Mesendoderm (in vitro differentiated cells): ENCODE measurements at regions not wholly inside any gene's neighbourhood (a gene's known extent, or its start where the extent isn't known, plus 50 kb on each side); places are given as distances from the start of the nearest gene placed in this dataset.
A peak's percentile ranks its signal among the peaks of the same experiment; 100 is the strongest.

Experiments used
- DNase-seq: peaks from one replicate; pipeline ENCODE4 v3.0.0; 2013
- H2AK5ac ChIP-seq: 2 replicates; pipeline ENCODE4 v1.6.1; 2013; ENCODE audit warnings: low read length, inconsistent platforms
- H2BK120ac ChIP-seq: 2 replicates; pipeline ENCODE4 v1.6.1; 2013; ENCODE audit warnings: low read depth, mild to moderate bottlenecking, low read length, moderate library complexity, mixed read lengths
- H2BK15ac ChIP-seq: replicated peaks from 2 replicates; pipeline ENCODE4 v1.6.1; 2013; ENCODE audit warnings: low read depth, mild to moderate bottlenecking, moderate library complexity
- H2BK5ac ChIP-seq: 2 replicates; pipeline ENCODE4 v1.6.1; 2013; ENCODE audit warnings: low read length, inconsistent platforms
- H3K18ac ChIP-seq: 2 replicates; pipeline ENCODE4 v1.6.1; 2013; ENCODE audit warnings: mild to moderate bottlenecking, low read length, mixed read lengths
- H3K23ac ChIP-seq: one replicate; pipeline ENCODE4 v1.6.1; 2013; ENCODE audit warnings: low read length
- H3K27ac ChIP-seq: 2 replicates; pipeline ENCODE4 v1.5.1; 2013; ENCODE audit warnings: low read depth, mild to moderate bottlenecking, inconsistent platforms, low read length, moderate library complexity
- H3K27me3 ChIP-seq: 2 replicates; pipeline ENCODE4 v1.6.1; 2013; ENCODE audit warnings: low read length, control low read depth, mild to moderate bottlenecking, inconsistent platforms; ENCODE audit not compliant: insufficient read depth, poor library complexity
- H3K36me3 ChIP-seq: 2 replicates; pipeline ENCODE4 v1.6.1; 2013; ENCODE audit warnings: low read length, inconsistent platforms; ENCODE audit not compliant: control insufficient read depth, insufficient read depth
- H3K4ac ChIP-seq: one replicate; pipeline ENCODE4 v1.6.1; 2013; ENCODE audit warnings: low read depth, mild to moderate bottlenecking, low read length, moderate library complexity
- H3K4me1 ChIP-seq: 2 replicates; pipeline ENCODE4 v1.6.1; 2013; ENCODE audit warnings: low read depth, low read length, inconsistent platforms; ENCODE audit not compliant: control insufficient read depth
- H3K4me2 ChIP-seq: 2 replicates; pipeline ENCODE4 v1.6.1; 2013; ENCODE audit warnings: low read length
- H3K4me3 ChIP-seq: 2 replicates; pipeline ENCODE4 v1.5.1; 2013; ENCODE audit warnings: mild to moderate bottlenecking, low read length
- H3K56ac ChIP-seq: one replicate; pipeline ENCODE4 v1.6.1; 2013; ENCODE audit warnings: low read length
- H3K79me1 ChIP-seq: 2 replicates; pipeline ENCODE4 v1.6.1; 2013; ENCODE audit warnings: low read length, inconsistent platforms
- H3K79me2 ChIP-seq: 2 replicates; pipeline ENCODE4 v1.6.1; 2013; ENCODE audit warnings: mild to moderate bottlenecking, low read length; ENCODE audit not compliant: control insufficient read depth, insufficient read depth
- H3K9ac ChIP-seq: 2 replicates; pipeline ENCODE4 v1.6.1; 2013; ENCODE audit warnings: low read length, inconsistent platforms
- H4K5ac ChIP-seq: one replicate; pipeline ENCODE4 v1.6.1; 2013; ENCODE audit warnings: low read length
- H4K8ac ChIP-seq: one replicate; pipeline ENCODE4 v1.6.1; 2013; ENCODE audit warnings: low read depth, mild to moderate bottlenecking, control low read depth, low read length, moderate library complexity
- WGBS: extraction: QIAGEN DNeasy Blood & Tissue Kit; methylation state at CpG from one replicate; pipeline ENCODE4 v1.1.7; 2013; ENCODE audit warnings: low lambda C conversion rate, missing lambda C conversion rate; ENCODE audit not compliant: insufficient coverage; ENCODE audit errors: extremely low coverage; 5-methylcytosine and 5-hydroxymethylcytosine counted together

GRCh38 chr10:4775808-4776207, 50.2 kb upstream of the AKR1E2 start:
- Histone ChIP-seq H3K56ac (no peak overlapping the region), H3K79me2 (no peaks in the 10 kb centered on the region), H2BK5ac (no peak overlapping the region), H3K4me3 (no peak overlapping the region), H3K4ac (no peak overlapping the region), H3K9ac (no peak overlapping the region), H3K4me2 (no peak overlapping the region), H2BK120ac (no peak overlapping the region), H4K8ac (no peak overlapping the region), H3K27me3 (no peaks in the 10 kb centered on the region), H3K27ac (no peak overlapping the region), H3K23ac (no peak overlapping the region), H3K4me1 (no peaks in the 10 kb centered on the region), H2AK5ac (no peak overlapping the region), H3K18ac (no peak overlapping the region), H3K79me1 (no peaks in the 10 kb centered on the region), H4K5ac (no peak overlapping the region), H3K36me3 (no peaks in the 10 kb centered on the region), H2BK15ac (no peak overlapping the region)
- no CpG with 5 or more reads among the region's 2 CpGs for WGBS
- no peak for DNase-seq

GRCh38 chr10:4772202-4772570, 53.8 kb upstream of the AKR1E2 start:
- Histone ChIP-seq H3K79me1 (no peaks in the 10 kb centered on the region), H3K23ac (no peak overlapping the region), H3K36me3 (no peaks in the 10 kb centered on the region), H4K8ac (no peak overlapping the region), H3K79me2 (no peaks in the 10 kb centered on the region), H3K27me3 (no peaks in the 10 kb centered on the region), H2BK120ac (no peak overlapping the region), H3K18ac (no peak overlapping the region), H3K27ac (no peak overlapping the region), H3K4me2 (no peak overlapping the region), H3K4me3 (no peak overlapping the region), H2AK5ac (no peak overlapping the region), H3K9ac (no peak overlapping the region), H3K4ac (no peak overlapping the region), H3K56ac (no peak overlapping the region), H3K4me1 (no peaks in the 10 kb centered on the region), H4K5ac (no peak overlapping the region), H2BK5ac (no peak overlapping the region), H2BK15ac (no peak overlapping the region)
- no peak for DNase-seq
- WGBS = no CpG with 5 or more reads among the region's 2 CpGs

GRCh38 chr10:4771554-4772201, 54.3 kb upstream of the AKR1E2 start:
- Histone ChIP-seq H3K4ac (no peak overlapping the region), H3K4me1 (no peaks in the 10 kb centered on the region), H3K18ac (no peak overlapping the region), H3K23ac (no peak overlapping the region), H3K4me2 (no peak overlapping the region), H3K27me3 (no peaks in the 10 kb centered on the region), H3K36me3 (no peaks in the 10 kb centered on the region), H2BK15ac (no peak overlapping the region), H4K5ac (no peak overlapping the region), H3K56ac (no peak overlapping the region), H2BK120ac (no peak overlapping the region), H2AK5ac (no peak overlapping the region), H3K9ac (no peak overlapping the region), H2BK5ac (no peak overlapping the region), H3K79me2 (no peaks in the 10 kb centered on the region), H3K79me1 (no peaks in the 10 kb centered on the region), H3K27ac (no peak overlapping the region), H4K8ac (no peak overlapping the region), H3K4me3 (no peak overlapping the region)
- no peak for DNase-seq
- no CpG with 5 or more reads among the region's 5 CpGs for WGBS

GRCh38 chr10:4770801-4771553, 55.0 kb upstream of the AKR1E2 start:
- no peak overlapping the region for H3K9ac ChIP-seq
- no peak overlapping the region for H3K18ac ChIP-seq
- DNase-seq = peak; percentile 26
- H3K4me1 ChIP-seq = no peaks in the 10 kb centered on the region
- H3K27ac ChIP-seq = no peak overlapping the region
- no peak overlapping the region for H3K4me3 ChIP-seq
- H3K4ac ChIP-seq = no peak overlapping the region
- H3K79me1 ChIP-seq = no peaks in the 10 kb centered on the region
- no peak overlapping the region for H2BK15ac ChIP-seq
- no peaks in the 10 kb centered on the region for H3K27me3 ChIP-seq
- H2AK5ac ChIP-seq = no peak overlapping the region
- H2BK120ac ChIP-seq = no peak overlapping the region
- H4K8ac ChIP-seq = no peak overlapping the region
- no peaks in the 10 kb centered on the region for H3K79me2 ChIP-seq
- no peak overlapping the region for H3K56ac ChIP-seq
- no peak overlapping the region for H2BK5ac ChIP-seq
- no CpG with 5 or more reads among the region's 3 CpGs for WGBS
- no peak overlapping the region for H3K23ac ChIP-seq
- no peaks in the 10 kb centered on the region for H3K36me3 ChIP-seq
- no peak overlapping the region for H4K5ac ChIP-seq
- H3K4me2 ChIP-seq = no peak overlapping the region

GRCh38 chr10:4768416-4768815, 57.6 kb upstream of the AKR1E2 start:
- Histone ChIP-seq H3K4me2 (no peak overlapping the region), H3K4ac (no peak overlapping the region), H2BK15ac (no peak overlapping the region), H3K9ac (no peak overlapping the region), H3K4me3 (no peak overlapping the region), H2BK5ac (no peak overlapping the region), H3K23ac (no peak overlapping the region), H2AK5ac (no peak overlapping the region), H3K56ac (no peak overlapping the region), H4K8ac (no peak overlapping the region), H3K27ac (no peak overlapping the region), H3K79me1 (no peaks in the 10 kb centered on the region), H3K27me3 (no peaks in the 10 kb centered on the region), H3K4me1 (no peaks in the 10 kb centered on the region), H4K5ac (no peak overlapping the region), H3K36me3 (no peaks in the 10 kb centered on the region), H3K79me2 (no peaks in the 10 kb centered on the region), H2BK120ac (no peak overlapping the region), H3K18ac (no peak overlapping the region)
- no peak for DNase-seq
- no CpG with 5 or more reads among the region's 2 CpGs for WGBS
